ENCODE measurements at regions not wholly inside any gene's neighbourhood (a gene's known extent, or its start where the extent isn't known, plus 50 kb on each side); places are given as distances from the start of the nearest gene placed in this dataset.

DNA sequence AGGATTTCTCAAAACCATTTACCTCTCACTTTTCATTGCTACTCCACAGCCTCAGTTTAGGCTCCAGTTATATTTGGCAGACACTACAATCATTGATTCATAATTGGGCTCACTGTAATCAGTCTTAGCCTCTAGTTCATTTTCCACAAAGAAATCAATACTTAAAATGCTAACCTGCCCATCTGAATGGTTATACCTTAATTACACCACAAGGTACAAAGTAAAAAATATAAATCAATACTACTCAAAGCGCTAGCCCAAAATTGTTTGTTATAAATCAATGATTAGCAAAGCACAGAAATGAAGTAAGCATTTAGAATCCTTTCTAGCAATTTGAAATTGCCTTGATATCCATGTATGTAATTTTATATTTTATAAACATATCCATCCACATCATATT, 222.6 kb upstream of the NDST3 start:
- no peak for TF ChIP-seq POLR2A (IDR thresholded peaks at IDR 0.05)
- TF ChIP-seq, protein P1, sequence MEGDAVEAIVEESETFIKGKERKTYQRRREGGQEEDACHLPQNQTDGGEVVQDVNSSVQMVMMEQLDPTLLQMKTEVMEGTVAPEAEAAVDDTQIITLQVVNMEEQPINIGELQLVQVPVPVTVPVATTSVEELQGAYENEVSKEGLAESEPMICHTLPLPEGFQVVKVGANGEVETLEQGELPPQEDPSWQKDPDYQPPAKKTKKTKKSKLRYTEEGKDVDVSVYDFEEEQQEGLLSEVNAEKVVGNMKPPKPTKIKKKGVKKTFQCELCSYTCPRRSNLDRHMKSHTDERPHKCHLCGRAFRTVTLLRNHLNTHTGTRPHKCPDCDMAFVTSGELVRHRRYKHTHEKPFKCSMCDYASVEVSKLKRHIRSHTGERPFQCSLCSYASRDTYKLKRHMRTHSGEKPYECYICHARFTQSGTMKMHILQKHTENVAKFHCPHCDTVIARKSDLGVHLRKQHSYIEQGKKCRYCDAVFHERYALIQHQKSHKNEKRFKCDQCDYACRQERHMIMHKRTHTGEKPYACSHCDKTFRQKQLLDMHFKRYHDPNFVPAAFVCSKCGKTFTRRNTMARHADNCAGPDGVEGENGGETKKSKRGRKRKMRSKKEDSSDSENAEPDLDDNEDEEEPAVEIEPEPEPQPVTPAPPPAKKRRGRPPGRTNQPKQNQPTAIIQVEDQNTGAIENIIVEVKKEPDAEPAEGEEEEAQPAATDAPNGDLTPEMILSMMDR (IDR thresholded peaks at IDR 0.05) = no peak
